Panc1 (cell line): ENCODE measurements at regions not wholly inside any gene's neighbourhood (a gene's known extent, or its start where the extent isn't known, plus 50 kb on each side); places are given as distances from the start of the nearest gene placed in this dataset.

Experiments used
- ATAC-seq: fragments of 200-7000 bp; cut with Tn5 transposase; 2 replicates; pipeline ENCODE4 v1.9.1; 2020; ENCODE audit warnings: mild to moderate bottlenecking, moderate library complexity
- BruUV-seq: library from RNA; stranded (reverse); fragments of 400-500 nt; replicated peaks from 2 replicates; lab custom pipeline; 2021; lab: Mats Ljungman, UMichigan
- CTCF ChIA-PET: fragments of 300-600 bp; sonication (Branson Sonifier 250); formaldehyde crosslinking; loops from one replicate; lab custom pipeline; 2022; ENCODE audit warnings: antibody characterized with exemption; lab: Charles Lee
- POLR2A ChIA-PET: fragments of 300-600 bp; sonication (Branson Sonifier 250); formaldehyde crosslinking; loops from one replicate; lab custom pipeline; 2022; ENCODE audit warnings: antibody characterized with exemption; lab: Charles Lee
- DNase-seq: peaks from one replicate; pipeline ENCODE4 v3.0.0-alpha.2; 2010; ENCODE audit warnings: low read depth, low spot score
- H3K27ac ChIP-seq: 2 replicates; pipeline ENCODE4 v1.5.1; 2011; ENCODE audit warnings: mild to moderate bottlenecking, low read length, inconsistent platforms
- H3K27me3 ChIP-seq: fragments of 200-500 bp; sonication (Bioruptor generic); 2 replicates; pipeline ENCODE4 v1.6.0; 2014; ENCODE audit warnings: low read length, inconsistent platforms; ENCODE audit not compliant: control insufficient read depth, insufficient read depth
- H3K36me3 ChIP-seq: fragments of 200-500 bp; sonication (Bioruptor generic); 2 replicates; pipeline ENCODE4 v1.5.1; 2014; ENCODE audit warnings: inconsistent platforms, mild to moderate bottlenecking, low read length, moderate library complexity; ENCODE audit not compliant: control insufficient read depth, insufficient read depth
- H3K4me1 ChIP-seq: 2 replicates; pipeline ENCODE4 v1.5.1; 2011; ENCODE audit warnings: inconsistent platforms, mild to moderate bottlenecking, low read length, moderate library complexity; ENCODE audit not compliant: control insufficient read depth, insufficient read depth
- H3K4me3 ChIP-seq, 2 experiments: 2 replicates each; pipeline ENCODE4 v1.5.1; 2011 to 2012; ENCODE audit warnings: low read depth in 2 of 2, low read length in 2 of 2, mild to moderate bottlenecking in 2 of 2, inconsistent platforms in 1 of 2, moderate library complexity in 1 of 2
- H3K9me3 ChIP-seq: fragments of 200-500 bp; sonication (Bioruptor generic); 2 replicates; pipeline ENCODE4 v1.5.1; 2014; ENCODE audit warnings: low read depth, mild to moderate bottlenecking, inconsistent platforms, low read length, moderate library complexity; ENCODE audit not compliant: control insufficient read depth, insufficient read depth
- POLR2AphosphoS5 ChIP-seq: IDR thresholded peaks from 2 replicates; pipeline ENCODE4 v1.6.1; 2012; ENCODE audit warnings: mild to moderate bottlenecking, low read depth, low read length, moderate library complexity
- SIN3A ChIP-seq: IDR thresholded peaks from 2 replicates; pipeline ENCODE4 v1.6.1; 2012; ENCODE audit warnings: low read depth, mild to moderate bottlenecking, low read length, moderate library complexity, borderline replicate concordance; ENCODE audit not compliant: insufficient read depth
- TCF7L2 ChIP-seq: IDR thresholded peaks from 2 replicates; pipeline ENCODE4 v1.6.1; 2011; ENCODE audit warnings: mild to moderate bottlenecking, low read depth, low read length, inconsistent platforms
- in situ Hi-C: cut with HindIII; loops from 2 replicates; pipeline ENCODE4 v1.10.0; 2016; ENCODE audit warnings: low sequenced_read_pairs, low pct_unique_long_range_greater_than_20kb
- intact Hi-C: fragments of 100-400 bp; cut with micrococcal nuclease; formaldehyde crosslinking; loops from one replicate; pipeline ENCODE4 v1.10.0; 2022; ENCODE audit not compliant: unreplicated experiment
- TF ChIP-seq, protein P1 (sequence below), 2 experiments: IDR thresholded peaks; 2 replicates each; pipeline ENCODE4 v1.6.1; 2011 to 2012; ENCODE audit warnings: low read depth in 2 of 2, control low read depth in 1 of 2, low read length in 1 of 2, mild to moderate bottlenecking in 1 of 2, moderate library complexity in 1 of 2; ENCODE audit not compliant: insufficient read depth in 1 of 2
- TF ChIP-seq, protein P2 (sequence below): fragments of 450-650 bp; IDR thresholded peaks from 2 replicates; pipeline ENCODE4 v1.5.1; 2017; ENCODE audit warnings: mild to moderate bottlenecking

GRCh38 chr5:3657364-3658022, 61.9 kb downstream of the IRX1 start:
- no TSS peak for BruUV-seq
- no peak overlapping the region for H3K27ac ChIP-seq
- no peak for ATAC-seq
- in situ Hi-C loops, result no loop called here
- no peaks in the 10 kb centered on the region for H3K9me3 ChIP-seq
- H3K27me3 ChIP-seq, result no peaks in the 10 kb centered on the region
- CTCF ChIA-PET, result no interaction called here
- no peak for DNase-seq
- H3K36me3 ChIP-seq, result no peaks in the 10 kb centered on the region
- TF ChIP-seq POLR2AphosphoS5, result no peak
- TF ChIP-seq, protein P1, sequence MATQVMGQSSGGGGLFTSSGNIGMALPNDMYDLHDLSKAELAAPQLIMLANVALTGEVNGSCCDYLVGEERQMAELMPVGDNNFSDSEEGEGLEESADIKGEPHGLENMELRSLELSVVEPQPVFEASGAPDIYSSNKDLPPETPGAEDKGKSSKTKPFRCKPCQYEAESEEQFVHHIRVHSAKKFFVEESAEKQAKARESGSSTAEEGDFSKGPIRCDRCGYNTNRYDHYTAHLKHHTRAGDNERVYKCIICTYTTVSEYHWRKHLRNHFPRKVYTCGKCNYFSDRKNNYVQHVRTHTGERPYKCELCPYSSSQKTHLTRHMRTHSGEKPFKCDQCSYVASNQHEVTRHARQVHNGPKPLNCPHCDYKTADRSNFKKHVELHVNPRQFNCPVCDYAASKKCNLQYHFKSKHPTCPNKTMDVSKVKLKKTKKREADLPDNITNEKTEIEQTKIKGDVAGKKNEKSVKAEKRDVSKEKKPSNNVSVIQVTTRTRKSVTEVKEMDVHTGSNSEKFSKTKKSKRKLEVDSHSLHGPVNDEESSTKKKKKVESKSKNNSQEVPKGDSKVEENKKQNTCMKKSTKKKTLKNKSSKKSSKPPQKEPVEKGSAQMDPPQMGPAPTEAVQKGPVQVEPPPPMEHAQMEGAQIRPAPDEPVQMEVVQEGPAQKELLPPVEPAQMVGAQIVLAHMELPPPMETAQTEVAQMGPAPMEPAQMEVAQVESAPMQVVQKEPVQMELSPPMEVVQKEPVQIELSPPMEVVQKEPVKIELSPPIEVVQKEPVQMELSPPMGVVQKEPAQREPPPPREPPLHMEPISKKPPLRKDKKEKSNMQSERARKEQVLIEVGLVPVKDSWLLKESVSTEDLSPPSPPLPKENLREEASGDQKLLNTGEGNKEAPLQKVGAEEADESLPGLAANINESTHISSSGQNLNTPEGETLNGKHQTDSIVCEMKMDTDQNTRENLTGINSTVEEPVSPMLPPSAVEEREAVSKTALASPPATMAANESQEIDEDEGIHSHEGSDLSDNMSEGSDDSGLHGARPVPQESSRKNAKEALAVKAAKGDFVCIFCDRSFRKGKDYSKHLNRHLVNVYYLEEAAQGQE (IDR thresholded peaks at IDR 0.05; ENCODE audit: insufficient read depth in 1 of 2, low read depth in 2 of 2, low read length in 1 of 2), result no peak
- intact Hi-C loops, result no loop called here
- no peak overlapping the region for H3K4me3 ChIP-seq
- POLR2A ChIA-PET, result interaction anchor here (0.6 kb wide), 1 partner anchor 99 kb away, joined by 6 read pairs; no protein-coding TSS in a partner anchor
- H3K4me1 ChIP-seq, result no peaks in the 10 kb centered on the region

DNA sequence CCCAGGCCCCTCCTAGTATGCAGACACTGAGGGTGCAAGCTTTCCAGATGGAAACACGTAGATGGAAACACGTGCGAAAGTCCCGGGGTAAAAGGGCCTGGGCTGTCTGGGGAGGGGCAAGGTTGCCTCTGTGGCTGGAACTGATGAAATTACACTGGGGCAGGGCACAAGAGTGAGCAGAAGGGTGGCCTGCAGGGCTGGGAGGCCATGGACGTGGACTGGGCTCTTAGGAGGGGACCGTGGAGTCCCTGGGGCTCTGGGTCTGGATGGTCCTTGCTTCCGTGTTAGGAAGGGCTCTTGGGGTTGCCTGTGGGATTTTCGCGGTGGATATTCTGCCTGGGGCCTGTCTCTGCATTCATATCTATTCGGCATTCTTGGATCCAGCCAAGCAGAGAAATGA, 63.3 kb downstream of the IRX1 start:
- TF ChIP-seq POLR2AphosphoS5, result no peak
- TF ChIP-seq, protein P1 (IDR thresholded peaks at IDR 0.05; ENCODE audit: insufficient read depth in 1 of 2, low read depth in 2 of 2, low read length in 1 of 2), result no peak
- TF ChIP-seq, protein P2, sequence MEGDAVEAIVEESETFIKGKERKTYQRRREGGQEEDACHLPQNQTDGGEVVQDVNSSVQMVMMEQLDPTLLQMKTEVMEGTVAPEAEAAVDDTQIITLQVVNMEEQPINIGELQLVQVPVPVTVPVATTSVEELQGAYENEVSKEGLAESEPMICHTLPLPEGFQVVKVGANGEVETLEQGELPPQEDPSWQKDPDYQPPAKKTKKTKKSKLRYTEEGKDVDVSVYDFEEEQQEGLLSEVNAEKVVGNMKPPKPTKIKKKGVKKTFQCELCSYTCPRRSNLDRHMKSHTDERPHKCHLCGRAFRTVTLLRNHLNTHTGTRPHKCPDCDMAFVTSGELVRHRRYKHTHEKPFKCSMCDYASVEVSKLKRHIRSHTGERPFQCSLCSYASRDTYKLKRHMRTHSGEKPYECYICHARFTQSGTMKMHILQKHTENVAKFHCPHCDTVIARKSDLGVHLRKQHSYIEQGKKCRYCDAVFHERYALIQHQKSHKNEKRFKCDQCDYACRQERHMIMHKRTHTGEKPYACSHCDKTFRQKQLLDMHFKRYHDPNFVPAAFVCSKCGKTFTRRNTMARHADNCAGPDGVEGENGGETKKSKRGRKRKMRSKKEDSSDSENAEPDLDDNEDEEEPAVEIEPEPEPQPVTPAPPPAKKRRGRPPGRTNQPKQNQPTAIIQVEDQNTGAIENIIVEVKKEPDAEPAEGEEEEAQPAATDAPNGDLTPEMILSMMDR, result no peak
- no peak for TF ChIP-seq TCF7L2
- no peak for TF ChIP-seq SIN3A
- in situ Hi-C loops, result no loop called here

More for the DNA sequence above, 63.3 kb downstream of the IRX1 start:
- BruUV-seq, result no TSS peak
- ChIA-PET CTCF (no interaction called here), POLR2A (no interaction called here)
- intact Hi-C loops, result no loop called here
- DNase-seq (no peak), ATAC-seq (no peak)
- Histone ChIP-seq H3K4me1 (no peaks in the 10 kb centered on the region), H3K9me3 (no peaks in the 10 kb centered on the region), H3K27ac (no peak overlapping the region), H3K4me3 (no peak overlapping the region), H3K36me3 (no peaks in the 10 kb centered on the region), H3K27me3 (no peaks in the 10 kb centered on the region)
